SK-N-SH treated with all-trans-retinoic acid at 6 μM for 48 hours (cell line): ENCODE measurements at regions not wholly inside any gene's neighbourhood (a gene's known extent, or its start where the extent isn't known, plus 50 kb on each side); places are given as distances from the start of the nearest gene placed in this dataset.

ENCODE experiments used
- ATAC-seq: fragments of 200-7000 bp; cut with Tn5 transposase; 3 replicates; pipeline ENCODE4 v1.9.1; 2020; ENCODE audit warnings: mild to moderate bottlenecking, moderate library complexity
- ARNTL ChIP-seq: fragments of 450-650 bp; formaldehyde crosslinking; IDR thresholded peaks from 2 replicates; pipeline ENCODE4 v1.5.0; 2020; ENCODE audit warnings: low read depth, mild to moderate bottlenecking, moderate library complexity, borderline replicate concordance
- BACH2 ChIP-seq: fragments of 250-450 bp; sonication (Bioruptor Pico); IDR thresholded peaks from 2 replicates; pipeline ENCODE4 v1.9.0; 2021; ENCODE audit warnings: mild to moderate bottlenecking, borderline replicate concordance
- CSDC2 ChIP-seq: fragments of 250-450 bp; sonication (Bioruptor Pico); IDR thresholded peaks from 2 replicates; pipeline ENCODE4 v1.5.0; 2020; ENCODE audit warnings: mild to moderate bottlenecking, moderate library complexity
- ESRRG ChIP-seq: fragments of 250-450 bp; sonication (Bioruptor Pico); IDR thresholded peaks from 2 replicates; pipeline ENCODE4 v1.6.1; 2021; ENCODE audit warnings: mild to moderate bottlenecking
- GLIS3 ChIP-seq: fragments of 250-450 bp; sonication (Bioruptor Pico); IDR thresholded peaks from 2 replicates; pipeline ENCODE4 v1.5.0; 2020; ENCODE audit warnings: mild to moderate bottlenecking, moderate library complexity
- ISL1 ChIP-seq: fragments of 250-450 bp; sonication (Bioruptor Pico); IDR thresholded peaks from 2 replicates; pipeline ENCODE4 v2.1.2; 2022; ENCODE audit warnings: mild to moderate bottlenecking, moderate library complexity
- OSR1 ChIP-seq: fragments of 250-450 bp; sonication (Bioruptor Pico); IDR thresholded peaks from 2 replicates; pipeline ENCODE4 v1.8.0; 2022; ENCODE audit warnings: moderate library complexity, mild to moderate bottlenecking, inconsistent platforms
- PPARA ChIP-seq: fragments of 250-450 bp; sonication (Bioruptor Pico); IDR thresholded peaks from 2 replicates; pipeline ENCODE4 v1.5.0; 2020; ENCODE audit warnings: mild to moderate bottlenecking, borderline replicate concordance
- RARB ChIP-seq: fragments of 250-450 bp; sonication (Bioruptor Pico); IDR thresholded peaks from 2 replicates; pipeline ENCODE4 v1.8.0; 2021; ENCODE audit warnings: mild to moderate bottlenecking, moderate library complexity
- SNAI2 ChIP-seq: fragments of 250-450 bp; sonication (Bioruptor Pico); IDR thresholded peaks from 2 replicates; pipeline ENCODE4 v1.5.0; 2020; ENCODE audit warnings: mild to moderate bottlenecking, moderate library complexity
- TCF4 ChIP-seq: fragments of 250-450 bp; sonication (Bioruptor Pico); IDR thresholded peaks from 2 replicates; pipeline ENCODE4 v1.8.0; 2021; ENCODE audit warnings: mild to moderate bottlenecking, moderate library complexity, borderline replicate concordance
- TOX ChIP-seq: fragments of 250-450 bp; sonication (Bioruptor Pico); IDR thresholded peaks from 2 replicates; pipeline ENCODE4 v1.8.0; 2021; ENCODE audit warnings: mild to moderate bottlenecking, moderate library complexity, borderline replicate concordance
- ZC3H10 ChIP-seq: fragments of 250-450 bp; sonication (Bioruptor Pico); IDR thresholded peaks from 2 replicates; pipeline ENCODE4 v1.5.1; 2021; ENCODE audit warnings: mild to moderate bottlenecking, moderate library complexity
- ZFP30 ChIP-seq: fragments of 450-650 bp; formaldehyde crosslinking; IDR thresholded peaks from 2 replicates; pipeline ENCODE4 v1.5.0; 2022; ENCODE audit warnings: mild to moderate bottlenecking, moderate library complexity
- ZNF565 ChIP-seq: fragments of 450-650 bp; formaldehyde crosslinking; conservative IDR thresholded peaks from 2 replicates; pipeline ENCODE4 v1.5.0; 2020; ENCODE audit warnings: low read depth, mild to moderate bottlenecking, moderate library complexity
- TF ChIP-seq, protein P1 (sequence below): fragments of 250-450 bp; sonication (Bioruptor Pico); IDR thresholded peaks from 2 replicates; pipeline ENCODE4 v1.5.0; 2020; ENCODE audit warnings: mild to moderate bottlenecking, moderate library complexity
- TF ChIP-seq, protein P2 (sequence below): fragments of 250-450 bp; sonication (Bioruptor Pico); IDR thresholded peaks from 2 replicates; pipeline ENCODE4 v1.8.0; 2021; ENCODE audit warnings: low read depth, mild to moderate bottlenecking, moderate library complexity, borderline replicate concordance
- TF ChIP-seq, protein P3 (sequence below): fragments of 250-450 bp; sonication (Bioruptor Pico); IDR thresholded peaks from 2 replicates; pipeline ENCODE4 v1.5.1; 2021; ENCODE audit warnings: mild to moderate bottlenecking, moderate library complexity
- TF ChIP-seq, protein P4 (sequence below): fragments of 250-450 bp; sonication (Bioruptor Pico); IDR thresholded peaks from 2 replicates; pipeline ENCODE4 v1.5.1; 2020; ENCODE audit warnings: low read depth, mild to moderate bottlenecking, moderate library complexity
- TF ChIP-seq, protein P5 (sequence below): fragments of 250-450 bp; sonication (Bioruptor Pico); IDR thresholded peaks from 2 replicates; pipeline ENCODE4 v1.8.0; 2020; ENCODE audit warnings: mild to moderate bottlenecking, moderate library complexity, borderline replicate concordance

DNA sequence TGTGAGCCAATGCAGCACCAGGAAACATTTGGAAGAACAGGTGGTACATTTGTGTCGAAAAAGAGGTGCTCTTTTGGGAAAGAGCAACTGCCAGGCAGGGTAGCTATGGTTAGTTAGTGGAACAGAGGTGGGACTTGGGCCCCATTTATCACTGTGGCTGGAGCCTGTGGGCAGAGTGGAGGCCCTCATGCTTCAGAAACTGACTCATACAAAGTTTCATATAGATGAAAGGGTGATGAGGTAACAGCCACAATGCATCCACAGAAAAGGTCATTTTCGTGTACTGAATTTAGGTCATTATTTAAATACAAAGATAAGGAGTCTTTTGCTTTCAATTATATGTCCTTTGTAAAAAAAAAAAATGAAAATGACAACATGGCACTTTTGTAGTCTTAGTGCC is 76.4 kb upstream of the HS3ST5 start:
- ATAC-seq: no peak
- TF ChIP-seq TCF4 (CRISPR knock-in tag) (no peak), ZC3H10 (CRISPR knock-in tag) (no peak), ZNF565 (no peak), ISL1 (CRISPR knock-in tag) (no peak), BACH2 (no peak), PPARA (CRISPR knock-in tag) (no peak), ZFP30 (CRISPR knock-in tag) (no peak)
- TF ChIP-seq, protein P1, sequence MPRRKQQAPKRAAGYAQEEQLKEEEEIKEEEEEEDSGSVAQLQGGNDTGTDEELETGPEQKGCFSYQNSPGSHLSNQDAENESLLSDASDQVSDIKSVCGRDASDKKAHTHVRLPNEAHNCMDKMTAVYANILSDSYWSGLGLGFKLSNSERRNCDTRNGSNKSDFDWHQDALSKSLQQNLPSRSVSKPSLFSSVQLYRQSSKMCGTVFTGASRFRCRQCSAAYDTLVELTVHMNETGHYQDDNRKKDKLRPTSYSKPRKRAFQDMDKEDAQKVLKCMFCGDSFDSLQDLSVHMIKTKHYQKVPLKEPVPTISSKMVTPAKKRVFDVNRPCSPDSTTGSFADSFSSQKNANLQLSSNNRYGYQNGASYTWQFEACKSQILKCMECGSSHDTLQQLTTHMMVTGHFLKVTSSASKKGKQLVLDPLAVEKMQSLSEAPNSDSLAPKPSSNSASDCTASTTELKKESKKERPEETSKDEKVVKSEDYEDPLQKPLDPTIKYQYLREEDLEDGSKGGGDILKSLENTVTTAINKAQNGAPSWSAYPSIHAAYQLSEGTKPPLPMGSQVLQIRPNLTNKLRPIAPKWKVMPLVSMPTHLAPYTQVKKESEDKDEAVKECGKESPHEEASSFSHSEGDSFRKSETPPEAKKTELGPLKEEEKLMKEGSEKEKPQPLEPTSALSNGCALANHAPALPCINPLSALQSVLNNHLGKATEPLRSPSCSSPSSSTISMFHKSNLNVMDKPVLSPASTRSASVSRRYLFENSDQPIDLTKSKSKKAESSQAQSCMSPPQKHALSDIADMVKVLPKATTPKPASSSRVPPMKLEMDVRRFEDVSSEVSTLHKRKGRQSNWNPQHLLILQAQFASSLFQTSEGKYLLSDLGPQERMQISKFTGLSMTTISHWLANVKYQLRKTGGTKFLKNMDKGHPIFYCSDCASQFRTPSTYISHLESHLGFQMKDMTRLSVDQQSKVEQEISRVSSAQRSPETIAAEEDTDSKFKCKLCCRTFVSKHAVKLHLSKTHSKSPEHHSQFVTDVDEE: no peak
- TF ChIP-seq, protein P2, sequence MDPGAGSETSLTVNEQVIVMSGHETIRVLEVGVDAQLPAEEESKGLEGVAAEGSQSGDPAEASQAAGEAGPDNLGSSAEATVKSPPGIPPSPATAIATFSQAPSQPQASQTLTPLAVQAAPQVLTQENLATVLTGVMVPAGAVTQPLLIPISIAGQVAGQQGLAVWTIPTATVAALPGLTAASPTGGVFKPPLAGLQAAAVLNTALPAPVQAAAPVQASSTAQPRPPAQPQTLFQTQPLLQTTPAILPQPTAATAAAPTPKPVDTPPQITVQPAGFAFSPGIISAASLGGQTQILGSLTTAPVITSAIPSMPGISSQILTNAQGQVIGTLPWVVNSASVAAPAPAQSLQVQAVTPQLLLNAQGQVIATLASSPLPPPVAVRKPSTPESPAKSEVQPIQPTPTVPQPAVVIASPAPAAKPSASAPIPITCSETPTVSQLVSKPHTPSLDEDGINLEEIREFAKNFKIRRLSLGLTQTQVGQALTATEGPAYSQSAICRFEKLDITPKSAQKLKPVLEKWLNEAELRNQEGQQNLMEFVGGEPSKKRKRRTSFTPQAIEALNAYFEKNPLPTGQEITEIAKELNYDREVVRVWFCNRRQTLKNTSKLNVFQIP (CRISPR knock-in tag): no peak
- TF ChIP-seq, all 23 proteins: peak for 0

DNA sequence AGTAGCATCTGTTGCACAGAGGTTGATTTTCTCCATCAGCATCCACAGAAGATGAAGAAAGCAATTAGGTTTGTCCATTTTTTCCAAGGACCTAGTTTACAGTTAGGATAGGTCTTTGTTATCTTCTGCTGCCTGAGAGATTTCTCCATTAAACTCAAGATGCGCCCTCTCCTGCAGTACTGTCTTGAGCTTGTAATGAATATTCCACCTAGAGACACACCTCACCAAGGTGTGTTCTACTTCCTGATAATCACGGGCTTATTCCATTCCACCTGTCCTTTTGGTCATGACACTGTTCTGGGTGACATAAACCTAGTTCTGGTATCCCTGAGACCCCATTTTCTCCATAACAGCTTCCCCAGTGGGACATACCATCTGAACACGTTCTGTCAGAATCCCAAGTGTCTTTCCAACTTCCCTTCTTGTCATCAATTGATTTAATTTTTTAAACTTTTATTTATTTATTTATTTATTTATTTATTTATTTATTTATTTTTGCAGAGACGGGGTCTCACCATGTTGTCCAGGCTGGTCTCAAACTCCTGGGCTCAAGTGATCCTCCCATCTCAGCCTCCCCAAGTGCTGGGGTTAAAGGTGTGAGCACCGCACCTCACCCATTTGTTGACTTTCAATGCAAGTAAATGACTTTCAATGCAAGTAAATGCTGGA is 75.6 kb upstream of the HS3ST5 start:
- TF ChIP-seq, protein P3, sequence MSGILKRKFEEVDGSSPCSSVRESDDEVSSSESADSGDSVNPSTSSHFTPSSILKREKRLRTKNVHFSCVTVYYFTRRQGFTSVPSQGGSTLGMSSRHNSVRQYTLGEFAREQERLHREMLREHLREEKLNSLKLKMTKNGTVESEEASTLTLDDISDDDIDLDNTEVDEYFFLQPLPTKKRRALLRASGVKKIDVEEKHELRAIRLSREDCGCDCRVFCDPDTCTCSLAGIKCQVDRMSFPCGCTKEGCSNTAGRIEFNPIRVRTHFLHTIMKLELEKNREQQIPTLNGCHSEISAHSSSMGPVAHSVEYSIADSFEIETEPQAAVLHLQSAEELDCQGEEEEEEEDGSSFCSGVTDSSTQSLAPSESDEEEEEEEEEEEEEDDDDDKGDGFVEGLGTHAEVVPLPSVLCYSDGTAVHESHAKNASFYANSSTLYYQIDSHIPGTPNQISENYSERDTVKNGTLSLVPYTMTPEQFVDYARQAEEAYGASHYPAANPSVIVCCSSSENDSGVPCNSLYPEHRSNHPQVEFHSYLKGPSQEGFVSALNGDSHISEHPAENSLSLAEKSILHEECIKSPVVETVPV: no peak
- TF ChIP-seq SNAI2 (CRISPR knock-in tag): no peak
- ATAC-seq: no peak

DNA sequence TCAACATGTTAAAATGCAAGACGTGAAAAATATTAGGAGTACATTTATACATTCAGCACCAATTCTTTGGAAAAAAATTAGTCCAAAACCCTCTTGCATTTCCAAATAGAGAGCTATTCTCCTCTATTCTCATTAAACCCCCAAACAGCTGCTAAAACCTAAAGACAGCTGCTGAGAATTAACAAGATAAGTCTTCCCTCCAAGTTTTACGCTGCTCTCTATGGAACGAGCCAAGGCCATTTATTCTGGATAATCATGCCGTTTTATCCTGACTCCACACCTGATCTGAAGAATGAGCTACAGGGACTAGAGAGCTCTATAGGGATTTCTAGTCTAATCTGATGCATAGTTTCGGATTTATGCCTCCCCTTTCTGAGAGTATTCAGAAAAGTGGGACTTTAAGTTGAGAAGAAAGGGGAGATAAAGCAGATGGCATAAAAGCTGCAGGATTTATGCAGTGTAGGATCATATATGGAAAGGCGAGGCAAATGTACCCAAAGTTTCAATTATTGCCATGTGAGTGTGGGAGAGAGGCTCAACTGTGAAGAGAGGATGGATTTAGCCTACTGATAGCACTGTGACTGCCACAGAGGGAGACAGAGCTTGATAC is 64.7 kb upstream of the HS3ST5 start:
- TF ChIP-seq BACH2 (no peak), TOX (CRISPR knock-in tag) (no peak), ZNF565 (no peak), ZC3H10 (CRISPR knock-in tag) (no peak)
- TF ChIP-seq, protein P3: no peak
- TF ChIP-seq, protein P4, sequence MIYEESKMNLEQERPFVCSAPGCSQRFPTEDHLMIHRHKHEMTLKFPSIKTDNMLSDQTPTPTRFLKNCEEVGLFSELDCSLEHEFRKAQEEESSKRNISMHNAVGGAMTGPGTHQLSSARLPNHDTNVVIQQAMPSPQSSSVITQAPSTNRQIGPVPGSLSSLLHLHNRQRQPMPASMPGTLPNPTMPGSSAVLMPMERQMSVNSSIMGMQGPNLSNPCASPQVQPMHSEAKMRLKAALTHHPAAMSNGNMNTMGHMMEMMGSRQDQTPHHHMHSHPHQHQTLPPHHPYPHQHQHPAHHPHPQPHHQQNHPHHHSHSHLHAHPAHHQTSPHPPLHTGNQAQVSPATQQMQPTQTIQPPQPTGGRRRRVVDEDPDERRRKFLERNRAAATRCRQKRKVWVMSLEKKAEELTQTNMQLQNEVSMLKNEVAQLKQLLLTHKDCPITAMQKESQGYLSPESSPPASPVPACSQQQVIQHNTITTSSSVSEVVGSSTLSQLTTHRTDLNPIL (CRISPR knock-in tag): no peak
- TF ChIP-seq, protein P5, sequence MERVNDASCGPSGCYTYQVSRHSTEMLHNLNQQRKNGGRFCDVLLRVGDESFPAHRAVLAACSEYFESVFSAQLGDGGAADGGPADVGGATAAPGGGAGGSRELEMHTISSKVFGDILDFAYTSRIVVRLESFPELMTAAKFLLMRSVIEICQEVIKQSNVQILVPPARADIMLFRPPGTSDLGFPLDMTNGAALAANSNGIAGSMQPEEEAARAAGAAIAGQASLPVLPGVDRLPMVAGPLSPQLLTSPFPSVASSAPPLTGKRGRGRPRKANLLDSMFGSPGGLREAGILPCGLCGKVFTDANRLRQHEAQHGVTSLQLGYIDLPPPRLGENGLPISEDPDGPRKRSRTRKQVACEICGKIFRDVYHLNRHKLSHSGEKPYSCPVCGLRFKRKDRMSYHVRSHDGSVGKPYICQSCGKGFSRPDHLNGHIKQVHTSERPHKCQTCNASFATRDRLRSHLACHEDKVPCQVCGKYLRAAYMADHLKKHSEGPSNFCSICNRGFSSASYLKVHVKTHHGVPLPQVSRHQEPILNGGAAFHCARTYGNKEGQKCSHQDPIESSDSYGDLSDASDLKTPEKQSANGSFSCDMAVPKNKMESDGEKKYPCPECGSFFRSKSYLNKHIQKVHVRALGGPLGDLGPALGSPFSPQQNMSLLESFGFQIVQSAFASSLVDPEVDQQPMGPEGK (CRISPR knock-in tag): no peak
- no peak for ATAC-seq

DNA sequence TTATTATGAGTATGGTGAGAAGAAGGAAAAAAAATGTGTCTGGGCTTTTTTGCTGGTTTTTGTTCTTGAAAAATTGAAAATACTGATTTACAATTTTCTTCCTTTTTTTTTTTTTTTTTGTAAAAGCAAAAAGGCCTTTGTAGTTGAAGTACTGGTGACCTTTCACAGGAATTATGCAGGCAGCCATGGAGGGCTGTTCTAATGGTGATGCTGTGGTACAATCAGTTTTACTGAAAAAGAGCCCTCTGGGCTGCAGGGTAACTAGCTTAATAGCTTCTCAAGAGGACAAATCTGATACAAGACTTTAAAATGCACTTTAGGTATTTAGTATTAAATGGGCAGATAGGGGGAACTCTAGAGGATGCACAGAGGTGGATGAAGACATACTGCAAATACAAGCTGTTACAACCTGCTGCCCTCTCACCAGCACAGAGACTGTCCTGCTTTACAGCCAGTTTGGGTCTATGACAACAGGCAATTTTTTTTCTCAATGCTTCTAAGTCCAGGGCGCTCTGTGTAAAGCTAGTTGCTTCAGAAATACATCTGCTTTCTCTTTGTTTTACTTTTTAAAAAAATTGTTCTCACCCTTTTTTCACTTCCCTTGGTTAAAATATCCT is 61.6 kb upstream of the HS3ST5 start:
- ATAC-seq: no peak
- TF ChIP-seq, protein P5 (CRISPR knock-in tag): no peak
- TF ChIP-seq GLIS3 (CRISPR knock-in tag) (no peak), CSDC2 (no peak), ZNF565 (no peak), RARB (CRISPR knock-in tag) (no peak), ESRRG (no peak), PPARA (CRISPR knock-in tag) (no peak), TCF4 (CRISPR knock-in tag) (no peak), OSR1 (CRISPR knock-in tag) (no peak), ARNTL (CRISPR knock-in tag) (no peak), ZC3H10 (CRISPR knock-in tag) (no peak)
- TF ChIP-seq, protein P4 (CRISPR knock-in tag): no peak
